ENCODE measurements at regions not wholly inside any gene's neighbourhood (a gene's known extent, or its start where the extent isn't known, plus 50 kb on each side); places are given as distances from the start of the nearest gene placed in this dataset.

DNA sequence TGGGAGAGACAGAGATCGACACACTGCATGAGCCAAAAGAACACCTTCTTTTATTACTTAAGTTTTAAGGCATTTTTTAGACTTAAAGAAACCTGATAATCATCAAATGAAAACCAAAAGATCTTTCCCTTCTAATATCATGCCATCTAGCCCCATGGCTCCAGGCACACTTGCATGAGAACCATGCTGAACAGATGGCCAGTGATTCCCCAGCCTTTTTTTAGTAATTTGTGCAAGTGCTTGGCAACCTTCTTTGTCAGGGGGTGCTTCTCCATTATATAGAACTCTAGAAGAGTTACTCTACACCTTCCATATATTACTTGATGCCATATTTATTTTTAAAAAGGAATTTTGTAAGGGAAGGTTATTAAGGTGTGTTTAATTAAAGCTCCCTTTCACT lies 182.2 kb upstream of the TEX13C start (continued):
- TF ChIP-seq CSRNP3 (CRISPR knock-in tag; IDR thresholded peaks at IDR 0.05): no peak
- no peak for TF ChIP-seq ISL1 (CRISPR knock-in tag; IDR thresholded peaks at IDR 0.05)
- TF ChIP-seq TOX (CRISPR knock-in tag; IDR thresholded peaks at IDR 0.05; ENCODE audit: borderline replicate concordance): no peak
- no peak for TF ChIP-seq PPARA (CRISPR knock-in tag; IDR thresholded peaks at IDR 0.05; ENCODE audit: borderline replicate concordance)
- TF ChIP-seq, protein P1, sequence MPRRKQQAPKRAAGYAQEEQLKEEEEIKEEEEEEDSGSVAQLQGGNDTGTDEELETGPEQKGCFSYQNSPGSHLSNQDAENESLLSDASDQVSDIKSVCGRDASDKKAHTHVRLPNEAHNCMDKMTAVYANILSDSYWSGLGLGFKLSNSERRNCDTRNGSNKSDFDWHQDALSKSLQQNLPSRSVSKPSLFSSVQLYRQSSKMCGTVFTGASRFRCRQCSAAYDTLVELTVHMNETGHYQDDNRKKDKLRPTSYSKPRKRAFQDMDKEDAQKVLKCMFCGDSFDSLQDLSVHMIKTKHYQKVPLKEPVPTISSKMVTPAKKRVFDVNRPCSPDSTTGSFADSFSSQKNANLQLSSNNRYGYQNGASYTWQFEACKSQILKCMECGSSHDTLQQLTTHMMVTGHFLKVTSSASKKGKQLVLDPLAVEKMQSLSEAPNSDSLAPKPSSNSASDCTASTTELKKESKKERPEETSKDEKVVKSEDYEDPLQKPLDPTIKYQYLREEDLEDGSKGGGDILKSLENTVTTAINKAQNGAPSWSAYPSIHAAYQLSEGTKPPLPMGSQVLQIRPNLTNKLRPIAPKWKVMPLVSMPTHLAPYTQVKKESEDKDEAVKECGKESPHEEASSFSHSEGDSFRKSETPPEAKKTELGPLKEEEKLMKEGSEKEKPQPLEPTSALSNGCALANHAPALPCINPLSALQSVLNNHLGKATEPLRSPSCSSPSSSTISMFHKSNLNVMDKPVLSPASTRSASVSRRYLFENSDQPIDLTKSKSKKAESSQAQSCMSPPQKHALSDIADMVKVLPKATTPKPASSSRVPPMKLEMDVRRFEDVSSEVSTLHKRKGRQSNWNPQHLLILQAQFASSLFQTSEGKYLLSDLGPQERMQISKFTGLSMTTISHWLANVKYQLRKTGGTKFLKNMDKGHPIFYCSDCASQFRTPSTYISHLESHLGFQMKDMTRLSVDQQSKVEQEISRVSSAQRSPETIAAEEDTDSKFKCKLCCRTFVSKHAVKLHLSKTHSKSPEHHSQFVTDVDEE (CRISPR knock-in tag; IDR thresholded peaks at IDR 0.05): no peak
- TF ChIP-seq, protein P2, sequence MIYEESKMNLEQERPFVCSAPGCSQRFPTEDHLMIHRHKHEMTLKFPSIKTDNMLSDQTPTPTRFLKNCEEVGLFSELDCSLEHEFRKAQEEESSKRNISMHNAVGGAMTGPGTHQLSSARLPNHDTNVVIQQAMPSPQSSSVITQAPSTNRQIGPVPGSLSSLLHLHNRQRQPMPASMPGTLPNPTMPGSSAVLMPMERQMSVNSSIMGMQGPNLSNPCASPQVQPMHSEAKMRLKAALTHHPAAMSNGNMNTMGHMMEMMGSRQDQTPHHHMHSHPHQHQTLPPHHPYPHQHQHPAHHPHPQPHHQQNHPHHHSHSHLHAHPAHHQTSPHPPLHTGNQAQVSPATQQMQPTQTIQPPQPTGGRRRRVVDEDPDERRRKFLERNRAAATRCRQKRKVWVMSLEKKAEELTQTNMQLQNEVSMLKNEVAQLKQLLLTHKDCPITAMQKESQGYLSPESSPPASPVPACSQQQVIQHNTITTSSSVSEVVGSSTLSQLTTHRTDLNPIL (CRISPR knock-in tag; IDR thresholded peaks at IDR 0.05; ENCODE audit: low read depth): no peak
- no peak for TF ChIP-seq ZNF70 (CRISPR knock-in tag; IDR thresholded peaks at IDR 0.05)

- ATAC-seq: no peak
- TF ChIP-seq, protein P1 (CRISPR knock-in tag; IDR thresholded peaks at IDR 0.05): no peak
- TF ChIP-seq POU6F1 (CRISPR knock-in tag; IDR thresholded peaks at IDR 0.05; ENCODE audit: borderline replicate concordance, low read depth) (no peak), SNAI2 (CRISPR knock-in tag; IDR thresholded peaks at IDR 0.05) (no peak), BACH2 (CRISPR knock-in tag; IDR thresholded peaks at IDR 0.05; ENCODE audit: borderline replicate concordance) (no peak), PATZ1 (CRISPR knock-in tag; IDR thresholded peaks at IDR 0.05; ENCODE audit: borderline replicate concordance) (no peak), CSRNP3 (CRISPR knock-in tag; IDR thresholded peaks at IDR 0.05) (no peak), ZFP30 (CRISPR knock-in tag; IDR thresholded peaks at IDR 0.05) (no peak)
These were observed 169.4 kb upstream of the TEX13C start for GRCh38 chrX:125150231-125150630.

DNA sequence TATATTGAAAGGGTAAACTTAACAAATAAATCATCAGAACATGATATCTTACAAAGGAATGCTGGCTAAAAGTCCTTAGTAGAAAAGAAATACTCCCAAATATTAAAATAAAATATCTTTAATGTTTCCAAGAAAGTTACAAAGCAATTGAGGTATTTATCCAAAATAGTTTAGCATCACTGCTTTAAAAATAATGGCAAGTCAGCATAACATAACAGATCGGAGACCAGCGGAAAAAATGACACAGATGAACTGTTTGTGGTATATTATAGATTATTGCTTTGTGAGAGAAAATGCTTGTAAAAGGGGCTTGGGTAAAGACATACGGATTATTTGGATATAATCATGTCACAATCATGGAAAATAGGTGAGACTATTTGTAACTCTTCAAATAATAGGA lies 168.5 kb upstream of the TEX13C start:
- TF ChIP-seq ARNTL (CRISPR knock-in tag; IDR thresholded peaks at IDR 0.05; ENCODE audit: borderline replicate concordance, low read depth) (no peak), TOX (CRISPR knock-in tag; IDR thresholded peaks at IDR 0.05; ENCODE audit: borderline replicate concordance) (no peak), ZC3H10 (CRISPR knock-in tag; IDR thresholded peaks at IDR 0.05) (no peak), PPARA (CRISPR knock-in tag; IDR thresholded peaks at IDR 0.05; ENCODE audit: borderline replicate concordance) (no peak), ZNF8 (CRISPR knock-in tag; IDR thresholded peaks at IDR 0.05) (no peak), PATZ1 (CRISPR knock-in tag; IDR thresholded peaks at IDR 0.05; ENCODE audit: borderline replicate concordance) (no peak)
- TF ChIP-seq, protein P1 (CRISPR knock-in tag; IDR thresholded peaks at IDR 0.05): no peak
- ATAC-seq: no peak

Measured in SK-N-SH treated with all-trans-retinoic acid at 6 μM for 48 hours (cell line).